Neuron (in vitro differentiated cells): ENCODE measurements at regions not wholly inside any gene's neighbourhood (a gene's known extent, or its start where the extent isn't known, plus 50 kb on each side); places are given as distances from the start of the nearest gene placed in this dataset.
"Not testable (repeated sequence)": the region's sequence is repeated elsewhere in the genome, so short reads cannot be mapped to it uniquely, and the experiment has no call there.

ENCODE experiments used
- H2AFZ ChIP-seq: one replicate; pipeline ENCODE4 v1.6.1; 2013; ENCODE audit warnings: low read depth, mild to moderate bottlenecking, inconsistent platforms, low read length, moderate library complexity
- H3K27me3 ChIP-seq: one replicate; pipeline ENCODE4 v1.6.1; 2013; ENCODE audit warnings: low read length; ENCODE audit not compliant: insufficient read depth
- H3K36me3 ChIP-seq: one replicate; pipeline ENCODE4 v1.6.1; 2013; ENCODE audit warnings: low read length; ENCODE audit not compliant: insufficient read depth
- H3K4me1 ChIP-seq: one replicate; pipeline ENCODE4 v1.6.1; 2013; ENCODE audit warnings: low read length; ENCODE audit not compliant: insufficient read depth
- H3K4me3 ChIP-seq: 2 replicates; pipeline ENCODE4 v1.5.1; 2013; ENCODE audit warnings: mild to moderate bottlenecking, low read length, moderate library complexity
- H3K9me3 ChIP-seq: one replicate; pipeline ENCODE4 v1.6.1; 2013; ENCODE audit warnings: low read length

DNA sequence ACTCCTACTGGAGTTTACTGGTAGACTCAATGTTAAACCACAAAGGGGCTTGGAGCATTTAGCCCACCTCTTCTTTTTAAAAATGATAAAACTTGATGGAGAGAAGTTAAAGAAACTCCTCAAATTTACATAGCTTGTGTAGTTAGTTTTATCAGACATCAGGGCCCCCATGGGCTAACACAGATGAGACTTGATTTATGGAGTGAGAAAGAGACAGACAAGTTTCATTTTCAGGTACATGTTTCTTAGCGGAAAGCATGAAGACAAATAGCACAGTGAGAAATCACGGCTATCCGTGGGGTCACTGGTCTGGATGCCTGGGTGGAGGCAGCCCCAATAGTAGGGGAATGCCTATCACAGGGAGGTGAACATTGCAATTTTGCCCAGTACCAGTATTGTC is 173.6 kb downstream of the TFAP2B start:
- Histone ChIP-seq H3K9me3 (no peaks in the 10 kb centered on the region), H2AFZ (no peak overlapping the region), H3K27me3 (no peaks in the 10 kb centered on the region), H3K4me1 (no peaks in the 10 kb centered on the region), H3K4me3 (no peak overlapping the region), H3K36me3 (no peaks in the 10 kb centered on the region)

DNA sequence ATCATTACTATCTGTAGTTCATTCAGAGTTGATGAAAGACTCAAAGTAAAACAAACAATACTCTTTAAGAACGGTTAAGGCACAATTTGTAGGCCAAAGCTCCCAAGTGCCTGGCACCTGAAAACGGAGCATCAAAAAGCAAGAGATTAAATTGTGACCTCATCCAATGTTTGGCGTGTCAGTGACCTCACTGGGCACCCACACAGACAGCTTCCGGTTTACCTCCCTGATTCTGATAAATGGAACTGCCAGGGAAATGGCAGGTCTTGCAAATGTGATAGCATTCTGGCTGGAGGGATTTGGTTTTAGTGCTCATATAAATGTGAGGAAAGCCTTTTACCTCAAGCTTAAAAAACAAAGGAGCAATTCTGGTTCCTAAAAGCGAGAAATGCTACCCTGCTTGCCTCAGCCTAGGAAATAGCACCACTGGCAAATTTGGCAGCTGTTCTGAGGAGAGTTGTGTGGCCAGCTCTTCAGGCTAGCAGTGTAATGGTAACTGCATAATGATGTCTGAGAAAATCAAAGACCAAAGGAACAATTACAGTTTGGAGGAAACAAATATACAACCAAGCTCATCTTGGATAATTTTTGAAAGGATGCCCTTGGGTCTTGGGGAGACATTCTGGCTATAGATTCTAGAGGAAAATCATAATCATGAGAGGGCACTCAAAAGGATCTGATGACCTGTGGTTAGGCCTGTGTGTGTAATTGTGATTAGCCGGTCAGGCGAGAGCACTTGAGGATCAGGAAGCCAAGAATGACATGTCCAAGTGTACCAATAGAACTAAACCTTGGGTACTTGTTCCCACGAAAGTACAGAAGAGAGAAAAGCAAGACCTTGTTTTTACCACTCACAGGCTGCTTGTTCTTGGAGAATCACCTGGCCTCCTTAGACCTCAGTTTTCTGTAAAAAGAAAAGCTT is 174.3 kb downstream of the TFAP2B start:
- Histone ChIP-seq H3K27me3 (no peaks in the 10 kb centered on the region), H3K9me3 (no peaks in the 10 kb centered on the region), H2AFZ (no peak overlapping the region), H3K4me3 (no peak overlapping the region), H3K36me3 (no peaks in the 10 kb centered on the region), H3K4me1 (no peaks in the 10 kb centered on the region)

DNA sequence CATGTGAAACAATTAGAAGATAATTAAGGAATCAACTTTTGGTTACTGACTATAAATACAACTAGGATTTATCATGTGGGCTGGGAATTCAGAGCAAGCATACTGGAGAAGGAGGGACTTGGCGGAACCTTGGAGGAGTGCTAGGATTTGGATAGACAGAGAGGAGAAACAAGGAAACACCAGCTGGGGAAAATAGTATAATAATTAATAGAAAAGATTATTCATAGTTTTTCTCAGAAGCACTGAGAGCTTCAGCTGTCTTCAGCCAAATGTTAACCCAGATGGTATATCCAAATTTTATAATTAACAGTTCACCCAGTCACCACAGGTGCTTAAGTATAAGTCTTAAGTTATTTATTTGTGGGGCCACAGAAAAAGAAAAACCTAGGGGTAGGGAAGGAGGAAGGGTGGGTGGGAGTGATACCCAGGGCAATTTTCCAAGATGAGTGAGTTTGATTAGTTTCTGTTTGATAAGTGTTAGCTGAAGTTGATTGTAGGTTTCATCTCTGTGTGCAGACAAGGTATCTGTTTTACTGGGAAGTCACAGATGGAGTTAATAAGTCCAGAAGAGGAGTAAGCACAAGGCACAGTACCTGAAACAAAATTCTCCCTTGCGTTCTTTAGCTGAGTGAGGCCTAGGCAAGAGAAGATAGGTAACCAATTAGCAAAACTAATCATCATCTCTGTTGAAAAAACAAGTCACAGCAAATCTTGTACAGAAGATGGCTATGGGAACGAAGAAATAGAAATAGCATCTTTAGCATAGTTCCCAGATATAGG is 175.5 kb downstream of the TFAP2B start:
- Histone ChIP-seq H3K9me3 (no peaks in the 10 kb centered on the region), H3K4me3 (no peak overlapping the region), H2AFZ (no peak overlapping the region)

DNA sequence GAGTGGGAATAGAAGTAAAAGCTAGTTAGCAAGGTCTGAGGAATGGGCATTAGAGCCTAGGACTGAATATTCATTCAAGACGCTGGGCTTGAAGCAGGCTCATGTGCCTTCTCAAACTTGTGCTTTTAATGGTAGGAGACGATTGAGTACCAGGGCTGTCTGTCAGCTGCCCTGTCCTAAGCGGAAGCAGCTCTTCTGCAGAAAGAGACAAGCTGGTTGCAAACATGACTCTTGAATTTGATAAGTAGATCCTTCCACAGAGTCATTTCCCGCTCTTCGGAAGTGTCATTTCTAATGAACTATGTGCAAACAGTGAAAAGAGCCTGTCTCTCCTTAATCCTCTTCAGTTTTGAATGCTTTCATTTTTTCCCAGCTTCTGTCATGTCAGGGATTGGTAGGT is 176.4 kb downstream of the TFAP2B start:
- H3K36me3 ChIP-seq: no peaks in the 10 kb centered on the region
- no peak overlapping the region for H3K4me3 ChIP-seq
- no peaks in the 10 kb centered on the region for H3K27me3 ChIP-seq
- no peaks in the 10 kb centered on the region for H3K4me1 ChIP-seq
- H3K9me3 ChIP-seq: no peaks in the 10 kb centered on the region
- no peak overlapping the region for H2AFZ ChIP-seq

More for the DNA sequence above, 175.5 kb downstream of the TFAP2B start:
- Histone ChIP-seq H3K36me3 (no peaks in the 10 kb centered on the region), H3K4me1 (no peaks in the 10 kb centered on the region), H3K27me3 (no peaks in the 10 kb centered on the region)

DNA sequence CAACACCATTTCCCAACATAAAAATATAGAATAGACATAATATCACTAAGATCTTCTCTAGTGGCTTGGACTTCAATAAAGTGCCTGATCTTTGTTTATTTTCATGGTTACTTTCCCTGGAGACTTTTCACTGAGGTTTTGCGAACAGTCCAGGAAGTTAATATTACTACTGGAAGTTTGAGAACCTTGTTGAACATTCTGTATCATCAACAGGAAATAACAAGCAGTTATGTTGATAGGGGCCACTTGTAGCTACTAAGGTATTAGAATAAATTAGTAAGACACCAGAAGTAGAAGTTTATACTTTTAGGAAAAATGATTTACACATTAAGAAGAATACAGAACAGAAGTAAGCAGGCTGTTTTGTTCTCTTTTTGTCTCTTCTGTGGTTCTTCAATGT is 180.2 kb downstream of the TFAP2B start:
- Histone ChIP-seq H3K36me3 (no peaks in the 10 kb centered on the region), H3K4me3 (no peak overlapping the region), H2AFZ (no peak overlapping the region), H3K4me1 (no peaks in the 10 kb centered on the region), H3K27me3 (no peaks in the 10 kb centered on the region), H3K9me3 (no peaks in the 10 kb centered on the region)

DNA sequence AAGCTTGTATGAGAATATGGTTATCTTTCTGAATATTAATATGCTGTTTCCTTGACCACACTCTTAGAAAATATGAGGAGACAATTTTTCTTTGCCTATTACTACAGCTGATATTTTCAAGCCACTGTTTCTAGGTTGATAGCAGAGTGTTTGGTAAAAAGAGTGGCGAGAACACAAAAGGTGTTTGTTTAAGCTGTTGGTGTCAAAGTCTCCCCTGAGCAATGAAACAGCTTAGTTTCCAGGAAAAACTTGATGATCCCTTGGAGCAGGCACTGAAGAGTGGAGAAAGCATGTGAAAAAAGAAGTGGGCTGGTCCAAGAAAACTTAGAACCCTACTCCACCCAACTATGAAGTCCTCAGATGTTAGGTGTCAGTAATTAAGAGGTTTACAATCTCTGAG is 182.7 kb downstream of the TFAP2B start:
- Histone ChIP-seq H3K36me3 (no peaks in the 10 kb centered on the region), H2AFZ (no peak overlapping the region), H3K9me3 (no peaks in the 10 kb centered on the region), H3K4me3 (no peak overlapping the region), H3K27me3 (no peaks in the 10 kb centered on the region), H3K4me1 (no peaks in the 10 kb centered on the region)

DNA sequence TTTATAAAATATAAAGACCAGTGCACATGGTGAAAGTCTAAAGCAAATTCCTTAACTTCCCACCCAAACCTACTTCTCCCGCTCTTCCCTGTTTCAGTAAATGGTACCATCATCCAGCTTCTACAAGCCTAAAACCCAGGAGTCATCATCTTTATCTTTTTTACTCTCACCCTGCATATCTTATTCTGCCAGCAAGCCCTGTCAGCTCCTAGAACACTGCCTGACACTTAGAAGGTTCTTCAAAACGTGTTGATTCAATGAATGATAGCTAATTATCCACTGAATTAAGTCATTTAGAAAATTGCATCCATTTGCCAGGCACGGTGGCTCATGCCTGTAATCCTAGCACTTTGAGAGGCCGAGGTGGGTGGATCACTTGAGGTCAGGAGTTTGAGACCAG is 185.7 kb downstream of the TFAP2B start:
- Histone ChIP-seq H2AFZ (no peak overlapping the region), H3K36me3 (no peaks in the 10 kb centered on the region), H3K27me3 (no peaks in the 10 kb centered on the region), H3K4me1 (no peaks in the 10 kb centered on the region), H3K4me3 (no peak overlapping the region), H3K9me3 (no peaks in the 10 kb centered on the region)

DNA sequence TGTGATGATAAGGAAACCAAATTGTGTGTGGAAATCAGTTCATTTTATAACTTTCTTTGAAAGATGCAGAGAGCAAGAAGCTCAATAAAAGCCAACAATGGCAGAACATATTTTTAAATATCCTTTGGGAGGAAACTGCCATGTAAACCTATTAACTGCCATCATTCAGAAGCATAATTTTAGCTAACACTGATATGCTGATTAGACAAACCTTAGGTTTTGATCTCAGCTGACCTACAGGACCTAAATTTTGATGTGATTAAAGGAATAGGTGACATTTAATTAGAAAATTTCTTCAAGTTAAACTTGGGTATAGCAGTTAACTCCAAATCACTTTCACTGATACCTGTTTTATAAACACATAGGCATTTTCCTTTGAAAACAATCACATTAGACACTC is 187.1 kb downstream of the TFAP2B start:
- H3K9me3 ChIP-seq: no peaks in the 10 kb centered on the region
- no peak overlapping the region for H3K4me3 ChIP-seq
- H3K27me3 ChIP-seq: no peaks in the 10 kb centered on the region
- H3K36me3 ChIP-seq: no peaks in the 10 kb centered on the region
- no peak overlapping the region for H2AFZ ChIP-seq
- no peaks in the 10 kb centered on the region for H3K4me1 ChIP-seq

DNA sequence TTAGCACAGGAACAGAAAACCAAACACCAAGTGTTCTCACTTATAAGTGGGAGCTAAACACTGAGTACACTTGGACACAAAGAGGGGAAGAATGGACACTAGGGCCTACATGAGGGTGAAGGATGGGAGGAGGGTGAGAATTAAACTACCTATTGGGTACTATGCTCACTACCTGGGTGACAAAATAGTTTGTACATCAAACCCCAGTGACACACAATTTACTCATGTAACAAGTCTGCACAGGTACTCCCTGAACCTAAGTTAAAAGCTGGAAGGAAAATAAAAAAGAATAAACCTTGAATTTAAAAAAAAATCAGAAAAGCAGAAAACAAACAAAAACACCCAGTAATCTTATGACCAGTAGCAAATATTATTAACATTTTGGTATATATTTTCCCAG is 188.6 kb downstream of the TFAP2B start:
- H2AFZ ChIP-seq: no peak overlapping the region

DNA sequence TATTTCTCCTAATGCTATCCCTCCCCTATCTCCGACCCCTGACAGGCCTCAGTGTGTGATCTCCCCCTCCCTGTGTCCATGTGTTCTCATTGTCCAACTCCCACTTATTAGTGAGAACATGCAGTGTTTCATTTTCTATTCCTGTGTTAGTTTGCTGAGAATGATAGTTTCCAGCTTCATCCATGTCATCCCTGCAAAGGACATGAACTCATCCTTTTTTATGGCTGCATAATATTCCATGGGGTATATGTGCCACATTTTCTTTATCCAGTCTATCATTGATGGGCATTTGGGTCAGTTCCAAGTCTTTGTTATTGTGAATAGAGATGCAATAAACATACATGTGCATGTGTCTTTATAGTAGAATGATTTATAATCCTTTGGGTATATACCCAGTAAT is 190.0 kb downstream of the TFAP2B start:
- not testable (repeated sequence) for H3K4me1 ChIP-seq, H3K9me3 ChIP-seq, H3K36me3 ChIP-seq, H3K4me3 ChIP-seq, H3K27me3 ChIP-seq, H2AFZ ChIP-seq

More for the DNA sequence above, 188.6 kb downstream of the TFAP2B start:
- H3K4me3 ChIP-seq: no peak overlapping the region
- no peaks in the 10 kb centered on the region for H3K27me3 ChIP-seq
- H3K4me1 ChIP-seq: no peaks in the 10 kb centered on the region
- H3K9me3 ChIP-seq: no peaks in the 10 kb centered on the region
- H3K36me3 ChIP-seq: no peaks in the 10 kb centered on the region

DNA sequence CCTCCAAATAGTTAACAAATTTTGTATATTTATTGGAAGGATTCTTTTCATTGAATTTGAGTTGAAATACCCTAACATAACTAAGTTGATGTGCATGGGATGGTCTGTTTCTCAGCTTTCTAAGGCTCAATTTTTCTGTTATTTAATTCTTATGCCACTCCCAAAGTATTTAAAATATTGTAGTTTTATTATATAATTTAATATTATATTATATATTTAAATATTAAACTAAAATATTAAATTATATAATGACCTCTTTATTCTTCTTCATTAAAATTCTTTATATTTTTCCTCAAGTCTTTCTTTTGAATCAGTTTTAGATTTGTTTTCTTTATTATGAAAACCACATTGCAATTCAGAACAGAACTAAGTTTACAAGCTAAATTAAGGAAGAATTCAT is 194.7 kb downstream of the TFAP2B start:
- Histone ChIP-seq H2AFZ (no peak overlapping the region), H3K36me3 (no peaks in the 10 kb centered on the region), H3K27me3 (no peaks in the 10 kb centered on the region), H3K9me3 (no peaks in the 10 kb centered on the region), H3K4me1 (no peaks in the 10 kb centered on the region), H3K4me3 (no peak overlapping the region)

DNA sequence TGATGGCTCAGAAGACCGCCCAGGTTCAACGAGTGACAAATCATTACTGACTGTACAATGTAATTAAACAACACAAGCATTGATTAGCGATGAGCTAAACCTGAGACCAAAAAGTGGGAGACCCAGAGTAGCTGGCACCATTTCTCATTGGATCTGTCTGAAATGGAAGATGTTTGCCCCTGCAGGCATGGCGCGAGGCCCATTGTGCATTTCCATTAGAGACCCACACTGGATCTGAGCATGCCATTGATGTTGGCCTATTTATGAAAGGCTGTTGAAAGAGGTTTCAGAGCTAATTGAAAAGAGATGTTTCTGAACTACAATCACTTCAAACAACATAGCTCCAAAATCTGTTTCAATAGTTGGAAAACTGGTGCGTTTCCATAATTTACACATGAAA is 196.7 kb downstream of the TFAP2B start:
- Histone ChIP-seq H3K36me3 (no peaks in the 10 kb centered on the region), H2AFZ (no peak overlapping the region), H3K4me3 (no peak overlapping the region), H3K27me3 (no peaks in the 10 kb centered on the region), H3K4me1 (no peaks in the 10 kb centered on the region), H3K9me3 (no peaks in the 10 kb centered on the region)

DNA sequence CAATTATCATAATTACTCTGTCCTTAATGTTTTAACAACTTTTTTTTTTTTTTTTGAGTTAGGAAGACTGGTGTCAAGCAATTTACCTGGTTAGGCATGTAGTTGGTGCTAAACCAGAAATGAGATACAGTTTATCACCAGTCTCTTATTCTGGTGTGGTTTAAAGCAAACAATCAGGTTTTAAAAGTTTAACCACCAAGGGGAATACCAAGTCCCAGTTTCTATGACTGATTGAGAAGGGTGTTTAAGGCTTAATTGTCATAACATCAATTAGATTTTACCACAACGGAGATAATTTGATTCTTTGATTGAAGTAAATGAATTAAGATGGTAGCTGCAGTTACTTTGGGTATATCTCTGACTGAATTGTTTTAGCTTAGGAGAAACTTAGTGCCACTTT is 197.8 kb downstream of the TFAP2B start:
- Histone ChIP-seq H3K36me3 (no peaks in the 10 kb centered on the region), H3K4me1 (no peaks in the 10 kb centered on the region), H3K4me3 (no peak overlapping the region), H3K9me3 (no peaks in the 10 kb centered on the region), H2AFZ (no peak overlapping the region), H3K27me3 (no peaks in the 10 kb centered on the region)
